TTC549 (cell line): ENCODE measurements at regions not wholly inside any gene's neighbourhood (a gene's known extent, or its start where the extent isn't known, plus 50 kb on each side); places are given as distances from the start of the nearest gene placed in this dataset.

Experiments used
- FAIRE-seq: peaks from 2 replicates; lab custom pipeline; 2012; peaks lifted over from hg19 to GRCh38; lab: Jason Lieb, UNC

DNA sequence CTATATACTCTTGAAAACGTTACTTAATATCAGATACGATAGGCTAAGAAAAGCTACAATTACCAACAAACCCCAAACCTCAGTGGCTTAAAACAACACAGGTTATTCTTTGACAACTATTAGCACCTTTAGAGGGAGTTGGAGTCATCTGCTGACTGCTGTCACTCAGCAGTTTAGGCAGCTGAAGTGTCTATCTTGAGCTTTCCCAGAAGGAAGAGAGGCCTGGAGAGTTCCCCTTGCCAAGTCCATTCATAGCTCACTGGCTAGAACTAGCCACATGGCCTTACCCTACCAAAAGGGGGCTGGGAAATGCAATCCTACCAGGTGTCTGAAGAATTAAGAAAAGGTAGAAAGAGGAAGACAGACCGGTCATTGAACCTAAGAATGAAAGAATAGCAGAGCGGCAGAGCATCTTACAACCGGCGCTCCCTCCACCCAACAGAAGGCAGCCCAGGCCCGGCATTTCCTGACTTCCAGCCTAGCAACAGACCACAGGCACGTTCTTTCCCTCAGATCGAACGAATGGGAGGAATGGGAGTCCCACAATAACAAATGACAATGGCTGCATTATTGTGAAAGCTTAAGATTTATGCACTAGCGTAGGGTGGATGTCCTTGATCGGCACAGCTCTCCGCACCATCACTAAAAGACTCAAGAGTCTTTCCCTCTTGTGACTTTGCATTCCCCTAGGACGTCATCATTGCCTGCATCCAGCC lies 211.2 kb upstream of the CTAGE1 start:
- FAIRE-seq: no peak

DNA sequence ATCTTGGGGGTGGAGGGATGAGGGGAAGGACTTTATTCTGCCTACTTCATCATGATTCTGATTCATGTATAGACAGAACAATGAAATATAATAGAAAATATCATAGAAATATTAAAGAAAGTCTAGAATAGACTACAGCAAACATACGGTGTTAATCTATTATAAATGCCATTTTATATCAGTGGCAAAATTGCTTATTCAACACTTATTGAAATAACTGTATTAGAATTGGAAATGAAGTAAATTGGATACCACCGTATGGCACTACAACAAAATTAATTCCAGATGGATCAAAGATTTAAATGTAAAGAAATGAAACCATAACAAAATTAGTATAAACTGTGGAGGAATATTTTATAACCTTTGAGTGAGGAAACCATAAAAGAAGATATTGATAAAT lies 213.3 kb upstream of the CTAGE1 start:
- FAIRE-seq: no peak

DNA sequence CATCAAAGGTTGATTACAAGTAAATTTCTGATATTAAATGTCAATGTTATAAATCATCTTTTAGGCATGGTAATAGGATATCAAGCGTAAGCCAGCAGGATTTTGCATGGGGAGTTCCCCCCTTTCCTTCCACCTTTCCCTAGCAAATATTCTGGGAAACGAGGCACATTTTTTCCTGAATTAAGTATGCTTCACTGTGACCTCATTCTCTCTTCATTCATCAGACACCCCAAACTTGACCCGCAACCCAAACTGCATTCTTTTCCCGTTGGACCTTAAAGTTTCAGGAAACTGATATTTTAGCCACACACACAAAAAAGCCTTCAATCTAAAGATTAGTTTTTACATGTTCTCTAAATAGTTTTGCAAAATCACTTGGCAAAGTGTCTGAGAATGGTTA lies 214.5 kb upstream of the CTAGE1 start:
- no peak for FAIRE-seq

DNA sequence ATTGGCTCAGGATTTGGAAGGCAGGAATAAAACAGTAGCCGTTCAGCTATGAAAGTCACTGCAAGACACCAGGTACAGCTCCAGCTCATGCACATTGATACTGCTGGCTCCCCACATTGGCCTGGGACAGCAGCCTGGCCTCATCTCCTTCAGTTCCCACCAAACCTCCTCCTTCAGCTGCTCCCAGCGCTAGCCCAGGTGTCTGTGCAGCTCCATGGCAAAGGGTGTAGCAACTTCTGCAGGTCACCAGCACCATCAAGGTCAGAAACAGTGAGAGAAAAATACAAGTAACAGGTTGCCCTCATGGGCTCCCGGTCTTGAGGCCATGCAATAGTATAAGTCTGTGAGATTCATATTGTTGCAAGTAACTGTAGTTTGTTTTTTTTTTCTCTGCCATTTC lies 216.7 kb upstream of the CTAGE1 start:
- FAIRE-seq: no peak

DNA sequence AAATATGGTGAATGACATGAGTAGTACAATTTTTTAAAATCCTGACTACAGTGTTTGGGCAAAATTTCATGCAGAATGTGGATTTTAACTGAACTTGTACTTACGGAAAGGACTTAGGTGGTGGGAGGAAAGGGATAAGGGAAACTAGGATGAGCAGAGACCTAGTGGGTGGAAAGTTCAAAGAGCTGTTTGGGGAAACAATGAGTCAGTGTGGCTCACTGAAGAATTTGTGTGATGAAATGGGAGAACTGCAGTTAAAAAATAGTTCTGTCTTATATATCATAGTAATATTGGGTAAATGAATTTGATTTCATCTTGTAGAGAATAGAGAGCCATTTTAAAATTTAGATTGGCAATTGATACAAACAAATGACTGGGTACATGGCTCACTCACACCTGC lies 220.1 kb upstream of the CTAGE1 start:
- no peak for FAIRE-seq

DNA sequence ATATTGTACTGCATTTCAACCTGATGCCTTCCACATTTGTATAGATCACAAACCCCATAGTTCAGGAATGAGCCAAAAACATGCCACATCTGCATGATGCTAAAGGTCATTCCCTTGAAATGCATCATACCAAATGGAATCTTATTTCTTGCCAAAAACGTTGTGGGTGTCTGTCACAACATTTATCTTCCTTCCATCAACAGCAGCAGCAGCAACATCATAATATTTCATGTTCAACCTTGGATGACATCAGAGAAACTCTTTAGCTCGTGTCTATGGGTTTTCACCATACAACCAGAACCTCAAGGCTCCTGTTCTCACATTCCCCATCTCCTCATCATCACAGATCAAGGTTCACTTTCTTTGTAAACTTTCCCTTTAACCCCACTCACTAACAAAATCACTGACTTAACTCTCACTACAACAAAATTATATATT lies 221.3 kb upstream of the CTAGE1 start:
- no peak for FAIRE-seq

DNA sequence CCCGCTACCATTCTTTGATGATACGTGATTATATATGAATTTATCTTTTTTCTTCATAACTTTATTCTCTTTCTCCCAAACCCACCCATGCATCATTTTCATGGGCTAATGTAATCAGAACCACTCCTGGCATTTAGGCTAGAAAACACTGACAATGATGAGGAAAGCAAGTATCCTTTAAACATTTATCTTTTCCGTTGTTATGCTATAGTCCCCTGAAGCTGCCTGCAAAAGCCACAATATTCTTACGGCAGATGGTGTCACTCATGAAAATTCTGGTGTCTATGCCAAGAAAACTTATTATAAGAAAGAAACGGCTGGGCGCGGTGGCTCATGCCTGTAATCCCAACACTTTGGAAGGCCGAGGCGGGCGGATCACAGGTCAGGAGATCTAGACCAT lies 221.8 kb upstream of the CTAGE1 start:
- no peak for FAIRE-seq

DNA sequence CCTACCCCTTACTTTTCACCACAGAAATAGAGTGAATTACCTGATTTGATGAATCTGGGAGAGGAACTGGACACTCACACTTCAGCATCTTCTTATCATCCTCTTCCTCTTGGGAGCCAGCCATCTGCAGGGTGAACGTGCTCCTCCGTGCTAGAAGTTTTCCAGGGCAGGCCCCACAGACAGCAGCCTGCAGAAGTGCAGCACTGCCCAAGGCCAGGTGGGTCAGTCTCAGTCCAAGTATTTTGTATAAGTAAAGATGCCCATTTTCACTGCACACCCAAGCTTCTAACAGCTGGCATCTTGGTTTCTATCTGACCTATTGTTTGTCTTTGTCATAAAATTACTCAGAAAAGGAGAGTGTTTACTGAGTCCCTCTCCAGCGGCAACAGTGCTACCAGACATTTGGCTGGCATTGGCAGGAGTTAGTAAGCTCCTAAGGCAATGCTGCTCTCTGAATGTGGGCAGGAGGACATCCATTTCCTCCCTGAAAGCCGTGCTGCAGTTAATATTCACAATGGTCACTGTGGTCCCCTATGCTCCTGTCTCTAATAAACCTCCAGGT lies 222.6 kb upstream of the CTAGE1 start:
- no peak for FAIRE-seq

DNA sequence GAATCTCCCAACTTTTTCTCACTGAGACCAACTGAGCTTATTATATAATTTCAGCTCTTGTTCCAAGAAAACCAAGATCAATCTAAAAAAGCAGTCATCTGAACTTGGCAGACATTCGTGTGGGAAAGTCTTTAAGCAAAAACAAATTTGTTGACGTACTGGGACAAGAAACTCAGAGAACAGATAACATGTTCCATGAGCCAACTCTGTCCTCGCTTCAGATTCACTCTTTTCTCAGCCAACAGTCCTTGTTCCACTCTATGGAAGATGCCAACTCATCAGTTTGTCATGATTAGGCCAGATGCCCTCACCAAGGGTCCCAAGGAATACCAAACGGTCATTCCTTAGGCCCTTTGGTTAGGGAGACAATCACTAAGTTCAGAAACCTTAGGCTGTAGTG lies 224.2 kb upstream of the CTAGE1 start:
- FAIRE-seq: no peak

DNA sequence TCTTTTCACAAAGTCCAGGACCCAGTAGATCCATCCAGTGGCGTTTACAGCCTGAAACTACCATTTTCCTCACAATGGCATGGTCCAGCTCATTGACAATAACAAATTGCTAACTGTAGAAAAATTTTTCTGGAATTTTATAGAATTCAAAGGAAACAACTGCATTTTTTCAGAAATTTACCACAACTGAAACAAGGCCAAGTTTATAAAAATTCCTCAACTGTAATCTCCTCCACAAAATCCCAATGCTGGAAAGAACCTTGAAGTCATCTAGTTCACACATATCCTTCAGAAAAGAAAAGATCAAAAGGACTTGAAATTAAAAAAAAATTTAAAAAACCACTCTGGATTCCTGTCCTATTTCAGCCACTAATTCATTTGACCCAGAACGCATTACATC lies 226.0 kb upstream of the CTAGE1 start:
- no peak for FAIRE-seq

DNA sequence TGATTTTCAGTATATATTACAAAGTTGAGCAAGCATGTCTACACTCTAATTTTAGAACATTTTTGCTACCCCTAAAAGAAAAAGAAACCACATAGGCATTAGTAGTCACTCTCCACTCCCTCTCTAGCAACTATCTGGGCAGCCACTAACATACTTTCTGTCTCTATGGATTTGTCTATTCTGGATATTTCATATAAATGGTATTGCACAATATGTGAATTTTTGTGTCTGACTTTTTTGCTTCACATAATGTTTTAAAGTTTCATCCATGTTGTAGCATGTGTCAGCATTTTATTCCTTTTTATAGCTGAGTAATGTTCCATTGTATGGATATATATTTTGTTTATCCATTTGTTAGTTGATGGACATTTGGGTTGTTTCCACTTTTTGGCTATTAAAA lies 232.5 kb upstream of the CTAGE1 start:
- no peak for FAIRE-seq

DNA sequence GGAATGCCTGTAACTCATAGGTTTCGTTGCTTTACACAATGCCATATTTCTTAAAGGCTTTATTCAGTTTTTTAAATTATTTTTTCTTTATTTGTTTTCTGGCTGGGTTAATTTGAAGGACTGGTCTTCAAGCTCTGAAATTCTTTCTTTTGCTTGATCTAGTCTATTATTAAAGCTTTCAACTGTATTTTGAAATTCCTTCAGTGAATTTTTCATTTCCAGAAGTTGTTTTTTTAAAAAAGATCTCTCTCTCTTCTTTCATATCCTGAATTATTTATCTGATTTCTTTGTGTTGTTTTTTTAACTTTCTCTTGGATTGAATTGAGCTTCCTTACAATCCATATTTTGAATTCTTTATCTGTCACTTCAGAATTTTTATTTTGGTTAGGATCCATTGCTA lies 239.9 kb upstream of the CTAGE1 start:
- no peak for FAIRE-seq

DNA sequence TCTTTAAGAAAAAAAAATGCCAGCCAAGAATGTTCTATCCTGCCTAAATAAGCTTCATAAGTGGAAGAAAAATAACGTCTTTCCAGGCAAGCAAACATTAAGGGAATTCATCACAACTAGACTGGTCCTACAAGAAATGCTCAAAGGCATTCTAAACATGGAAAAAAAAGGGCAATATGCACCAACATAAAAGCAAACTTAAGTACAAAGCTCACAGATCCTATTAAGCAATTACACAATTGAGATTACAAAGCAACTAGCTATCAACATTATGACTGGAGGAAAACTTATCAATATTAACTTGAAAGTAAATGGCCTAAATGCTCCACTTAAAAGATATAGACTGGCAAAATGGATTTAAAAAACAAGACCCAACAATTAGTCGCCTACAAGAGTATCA lies 240.6 kb upstream of the CTAGE1 start:
- FAIRE-seq: no peak

DNA sequence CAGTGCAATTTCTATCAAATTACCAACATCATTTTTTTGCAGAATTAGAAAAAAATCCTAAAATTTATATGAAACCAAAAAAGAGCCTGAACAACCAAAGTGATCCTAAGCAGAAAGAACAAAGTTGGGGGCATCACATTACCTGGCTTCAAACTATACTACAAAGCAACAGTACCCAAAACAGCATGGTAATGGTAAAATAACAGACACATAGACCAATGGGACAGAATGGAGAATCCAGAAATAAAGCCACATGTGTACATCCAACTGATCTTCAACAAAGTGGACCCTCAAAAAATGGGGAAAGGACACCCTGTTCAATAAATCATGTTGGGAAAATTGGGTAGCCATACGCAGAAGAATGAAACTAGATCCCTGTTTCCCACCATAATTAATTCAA lies 245.7 kb upstream of the CTAGE1 start:
- no peak for FAIRE-seq

DNA sequence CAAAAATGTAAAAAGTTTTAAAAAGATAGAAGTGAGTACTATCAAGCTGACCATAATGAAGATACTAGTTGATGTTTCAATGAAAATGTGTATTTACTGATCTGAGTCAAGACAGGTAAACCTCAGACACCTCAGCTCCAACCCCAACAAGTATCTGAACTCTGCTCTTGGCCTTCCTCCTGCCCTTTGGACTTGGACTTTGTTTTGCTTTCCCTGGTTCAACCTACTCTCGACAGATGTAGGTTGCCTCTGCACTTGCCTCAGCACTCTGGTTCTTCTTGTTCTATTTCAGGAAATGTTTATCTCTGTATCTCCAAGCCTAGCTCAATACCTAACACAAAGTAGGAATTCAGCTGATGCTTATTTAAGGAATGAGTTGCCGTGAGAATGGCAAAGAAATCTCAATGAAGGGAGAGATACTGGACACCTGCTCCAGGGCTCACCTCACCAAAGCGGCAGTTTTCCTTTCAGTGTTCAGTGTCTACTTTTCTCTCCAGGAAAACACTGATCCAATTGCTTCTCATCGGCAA lies 248.8 kb upstream of the CTAGE1 start:
- no peak for FAIRE-seq

DNA sequence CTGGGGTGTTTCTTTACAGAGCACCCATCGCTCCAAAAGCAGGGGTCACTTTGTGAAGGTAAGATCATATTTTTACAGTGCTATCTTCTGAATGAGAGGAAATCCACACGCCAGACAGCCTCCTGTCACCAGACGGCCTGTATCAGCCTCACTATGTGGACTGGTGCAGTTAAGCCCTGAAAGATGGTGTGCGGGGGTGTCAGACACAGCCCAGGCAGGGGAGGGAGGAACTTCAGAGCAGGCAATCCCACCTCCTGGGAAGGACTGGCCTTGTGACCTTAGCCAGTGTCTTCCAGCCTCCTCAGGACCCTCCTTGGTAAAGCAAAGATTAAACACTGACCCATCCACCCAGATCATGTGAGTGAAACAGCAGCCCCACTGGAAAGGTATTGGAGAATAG lies 249.4 kb upstream of the CTAGE1 start:
- no peak for FAIRE-seq

DNA sequence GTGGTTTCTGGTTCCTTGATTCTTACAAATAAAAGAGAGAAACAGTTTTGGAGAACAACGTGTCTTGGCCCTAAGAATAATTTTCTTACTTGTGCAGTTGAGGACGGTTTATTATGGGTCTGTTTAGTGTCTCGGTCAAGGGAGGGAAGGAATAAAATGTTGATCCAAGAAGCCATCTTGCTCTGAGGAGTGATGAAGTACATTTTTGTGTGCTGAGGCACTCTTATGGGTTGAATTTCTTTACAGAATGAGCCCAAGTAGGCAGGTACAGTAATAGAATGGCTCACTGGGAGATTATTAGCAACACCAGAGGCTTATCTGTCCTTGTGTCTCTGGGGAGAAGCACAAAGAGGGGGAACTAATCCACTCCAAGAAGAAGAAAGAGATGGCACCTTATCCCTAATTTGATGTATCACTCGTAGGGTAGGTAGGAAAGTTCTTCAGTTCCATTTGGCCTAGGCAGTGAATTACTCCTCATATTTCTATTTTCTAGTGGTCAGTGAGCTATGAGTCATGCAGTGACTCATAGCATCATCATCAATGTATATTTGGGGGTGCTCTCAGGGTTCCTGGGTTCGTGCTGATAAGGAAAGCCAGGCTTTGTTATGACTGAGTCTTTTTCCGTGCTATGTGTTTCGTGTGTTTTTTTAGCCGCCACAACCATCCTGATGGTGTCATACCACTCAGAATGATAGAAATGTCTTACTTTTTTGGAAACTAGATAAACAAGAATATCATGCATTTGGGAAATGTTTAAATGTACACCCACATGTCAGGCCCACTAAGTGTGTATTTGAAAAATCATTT lies 250.1 kb upstream of the CTAGE1 start:
- no peak for FAIRE-seq

DNA sequence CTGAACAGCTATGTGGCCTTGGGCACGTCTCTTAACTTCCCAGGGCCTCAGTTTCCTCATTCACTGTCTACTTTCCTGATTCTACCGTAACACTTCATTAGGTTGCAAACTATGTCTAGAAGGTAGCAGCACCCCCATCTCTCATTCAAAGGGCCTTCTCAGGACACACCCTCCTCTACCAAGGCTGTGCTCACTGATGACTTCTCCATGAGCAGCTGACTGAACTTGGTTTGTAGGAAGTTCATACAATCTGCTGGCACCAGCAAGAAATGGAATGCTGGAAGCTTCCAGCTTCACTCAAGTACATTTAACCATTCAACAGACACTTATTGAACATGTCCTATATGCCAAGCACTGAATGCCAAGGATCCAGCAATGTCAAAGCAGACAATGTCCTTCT lies 250.8 kb upstream of the CTAGE1 start:
- no peak for FAIRE-seq

DNA sequence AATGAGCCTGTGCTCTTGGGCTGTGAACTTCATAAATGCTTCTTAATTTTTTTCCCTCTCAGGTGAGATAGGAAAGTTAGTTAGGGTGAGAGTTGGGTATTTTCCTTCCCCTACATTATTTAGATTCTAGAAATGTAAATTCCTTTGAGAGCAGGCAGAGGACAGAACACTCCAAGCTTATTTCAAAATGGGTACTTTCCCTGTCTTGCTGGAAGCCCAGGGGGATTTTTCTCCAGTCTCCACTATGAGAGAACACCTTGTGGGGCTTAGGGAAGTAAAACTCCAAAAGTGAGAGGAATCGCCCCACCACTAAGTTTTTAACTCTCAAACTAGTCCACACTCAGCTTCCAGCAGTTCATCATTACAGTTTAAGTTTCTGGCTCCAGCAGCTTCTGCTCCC lies 253.2 kb upstream of the CTAGE1 start:
- no peak for FAIRE-seq

DNA sequence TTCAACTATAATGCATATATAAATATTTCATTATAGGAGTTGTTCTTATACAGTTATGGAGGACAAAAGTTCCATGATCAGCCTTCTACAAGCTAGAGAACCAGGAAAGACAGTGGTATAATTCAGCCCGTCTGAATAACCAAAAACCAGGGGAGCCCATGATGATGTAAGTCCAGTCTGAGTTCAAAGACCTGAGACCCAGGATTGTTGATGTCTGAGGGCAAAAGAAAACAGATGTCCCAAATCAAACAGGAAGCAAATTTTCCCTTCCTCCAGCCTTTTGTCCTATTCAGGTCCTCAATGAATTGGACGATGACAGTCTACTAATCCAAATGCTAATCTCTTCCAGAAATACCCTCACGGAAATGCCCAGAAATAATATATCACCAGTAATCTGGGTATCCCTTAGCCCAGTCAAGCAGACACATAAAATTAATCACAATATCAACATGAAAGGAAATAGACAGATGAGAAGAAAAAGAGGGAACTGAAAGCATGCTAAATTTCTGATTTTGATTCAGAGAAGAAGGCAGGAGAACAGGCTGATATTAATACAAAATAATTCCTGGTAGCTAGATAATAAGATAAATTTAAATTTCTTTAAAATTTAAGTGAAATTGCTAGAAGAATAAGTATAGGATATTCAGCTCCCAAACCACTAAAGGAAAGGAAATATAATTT lies 255.6 kb upstream of the CTAGE1 start:
- no peak for FAIRE-seq

DNA sequence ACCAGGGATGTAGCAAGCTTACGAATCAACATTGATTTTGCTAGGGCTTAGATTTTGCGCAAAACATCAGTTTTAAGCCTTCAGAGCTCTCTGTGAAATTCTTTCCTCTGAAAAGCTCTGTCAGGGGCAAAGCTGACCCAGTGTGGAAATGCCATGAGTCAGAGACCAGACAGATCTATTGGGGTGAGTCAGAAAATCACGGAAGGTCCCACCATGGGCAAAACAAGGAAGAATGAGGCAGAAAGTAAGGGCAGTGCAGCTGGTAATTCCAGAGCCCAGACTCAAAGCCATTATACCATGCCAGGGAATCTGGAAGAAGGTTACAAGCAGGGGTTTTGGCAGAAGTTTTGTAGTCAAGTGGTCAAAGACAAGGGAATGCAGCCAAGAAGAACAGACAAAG lies 256.6 kb upstream of the CTAGE1 start:
- no peak for FAIRE-seq

DNA sequence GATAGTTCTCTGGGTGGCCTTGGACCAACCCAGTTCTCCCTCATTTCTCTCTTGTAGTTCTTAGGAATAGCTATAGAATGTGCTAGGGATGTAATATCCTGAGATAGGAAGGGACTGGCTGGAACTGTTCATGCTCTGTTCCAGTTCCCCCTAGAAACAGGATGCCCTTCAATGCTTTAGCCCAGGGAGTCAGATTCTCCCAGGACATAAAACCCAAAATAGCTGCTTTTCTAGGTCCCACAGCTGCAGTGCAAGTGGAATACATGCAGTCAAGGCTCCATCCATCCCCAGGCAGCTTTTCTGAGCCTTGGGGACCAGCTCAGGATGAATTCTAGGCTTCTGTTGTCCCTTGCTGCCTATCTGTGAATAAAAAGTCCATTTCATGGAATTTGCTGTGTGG lies 257.3 kb upstream of the CTAGE1 start:
- FAIRE-seq: no peak

DNA sequence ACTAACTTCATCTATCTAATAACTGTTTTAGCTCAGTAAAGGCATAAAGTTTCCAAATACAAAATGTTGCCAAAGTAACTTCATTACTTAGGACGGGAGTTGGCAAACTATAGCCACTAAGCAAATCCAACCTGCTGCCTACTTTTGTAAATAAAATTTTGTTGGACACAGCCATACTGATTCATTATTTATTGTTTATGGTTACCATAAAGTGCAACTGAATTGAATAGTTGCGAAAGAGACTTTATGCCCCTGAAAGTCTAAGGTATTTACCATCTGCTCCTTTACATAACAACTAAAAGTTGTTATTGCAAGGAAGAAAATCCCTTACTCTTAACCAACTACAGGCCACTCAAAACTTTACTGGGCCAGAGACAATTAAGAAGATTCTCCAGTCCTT lies 256.7 kb upstream of the RBBP8 start:
- FAIRE-seq: no peak
